ENCODE measurements at regions not wholly inside any gene's neighbourhood (a gene's known extent, or its start where the extent isn't known, plus 50 kb on each side); places are given as distances from the start of the nearest gene placed in this dataset.

GRCh38 chr5:20262896-20263295 lies 274.9 kb upstream of the CDH18 start:
- TF ChIP-seq CTCF (IDR thresholded peaks at IDR 0.05) (no peak), POLR2AphosphoS5 (IDR thresholded peaks at IDR 0.05; ENCODE audit: low read depth, low read length) (no peak), REST (IDR thresholded peaks at IDR 0.05; ENCODE audit: insufficient read depth in 1 of 2, low read depth in 2 of 2, low read length in 1 of 2) (no peak), TCF7L2 (IDR thresholded peaks at IDR 0.05; ENCODE audit: low read depth, low read length) (no peak)
